Endothelial cell of umbilical vein (primary cell): ENCODE measurements at regions not wholly inside any gene's neighbourhood (a gene's known extent, or its start where the extent isn't known, plus 50 kb on each side); places are given as distances from the start of the nearest gene placed in this dataset.

Experiments used
- CTCF ChIP-seq, 2 donors: IDR thresholded peaks; 1 replicate in 1 of 2; 2 replicates in 1 of 2; pipeline ENCODE4 v1.5.1; 2011; ENCODE audit warnings: low read length in 2 of 2, mild to moderate bottlenecking in 2 of 2, moderate library complexity in 2 of 2, control low read depth in 1 of 2, inconsistent platforms in 1 of 2, low read depth in 1 of 2; ENCODE audit not compliant: insufficient read depth in 1 of 2; ENCODE audit errors: extremely low read depth in 1 of 2
- EZH2 ChIP-seq: IDR thresholded peaks from 2 replicates; pipeline ENCODE4 v1.6.1; 2012; ENCODE audit warnings: borderline replicate concordance, low read depth, mild to moderate bottlenecking, moderate library complexity, low read length, inconsistent platforms; ENCODE audit not compliant: severe bottlenecking
- FOS ChIP-seq: IDR thresholded peaks from 2 replicates; pipeline ENCODE4 v1.6.1; 2011; ENCODE audit warnings: mild to moderate bottlenecking, low read length, moderate library complexity, borderline replicate concordance; ENCODE audit not compliant: insufficient read depth
- GATA2 ChIP-seq: IDR thresholded peaks from 2 replicates; pipeline ENCODE4 v1.7.0; 2011; ENCODE audit warnings: low read depth, mild to moderate bottlenecking, moderate library complexity, mixed read lengths, low read length; ENCODE audit not compliant: insufficient read length, insufficient read depth
- JUN ChIP-seq: IDR thresholded peaks from 2 replicates; pipeline ENCODE4 v1.6.1; 2011; ENCODE audit warnings: borderline replicate concordance, low read depth; ENCODE audit not compliant: insufficient read length, insufficient read depth
- MAX ChIP-seq: IDR thresholded peaks from 2 replicates; pipeline ENCODE4 v1.6.1; 2011; ENCODE audit not compliant: insufficient read depth, insufficient read length
- MYC ChIP-seq: IDR thresholded peaks from one replicate; pipeline ENCODE4 v1.6.1; 2011; ENCODE audit warnings: mild to moderate bottlenecking, low read depth, low read length
- POLR2A ChIP-seq: IDR thresholded peaks from 2 replicates; pipeline ENCODE4 v1.6.1; 2012; ENCODE audit warnings: low read depth, mild to moderate bottlenecking, control low read depth, low read length
- POLR2AphosphoS5 ChIP-seq: IDR thresholded peaks from 2 replicates; pipeline ENCODE4 v1.6.1; 2012; ENCODE audit warnings: low read depth, mild to moderate bottlenecking, control low read depth, low read length, moderate library complexity; ENCODE audit not compliant: insufficient read depth

GRCh38 chr12:58570411-58570810 is 349.9 kb downstream of the LRIG3 start:
- TF ChIP-seq CTCF (IDR thresholded peaks at IDR 0.05; ENCODE audit: extremely low read depth in 1 of 2, insufficient read depth in 1 of 2, low read depth in 1 of 2, low read length in 2 of 2) (no peak), POLR2A (no peak), EZH2 (no peak), MAX (no peak), POLR2AphosphoS5 (no peak), MYC (no peak), JUN (no peak), GATA2 (no peak), FOS (no peak)
